Endodermal cell (in vitro differentiated cells): ENCODE measurements at regions not wholly inside any gene's neighbourhood (a gene's known extent, or its start where the extent isn't known, plus 50 kb on each side); places are given as distances from the start of the nearest gene placed in this dataset.

Experiments
- DNase-seq: peaks from one replicate; pipeline ENCODE4 v3.0.0-alpha.2; 2017
- H3K27ac ChIP-seq: 2 replicates; pipeline ENCODE4 v1.5.1; 2013; ENCODE audit warnings: mild to moderate bottlenecking, low read depth, low read length, moderate library complexity
- H3K27me3 ChIP-seq: 2 replicates; pipeline ENCODE4 v1.6.1; 2013; ENCODE audit warnings: mild to moderate bottlenecking, low read length, moderate library complexity; ENCODE audit not compliant: insufficient read depth, control insufficient read depth, poor library complexity, severe bottlenecking
- H3K36me3 ChIP-seq: 2 replicates; pipeline ENCODE4 v1.7.0; 2013; ENCODE audit warnings: mild to moderate bottlenecking, low read length, moderate library complexity; ENCODE audit not compliant: control insufficient read depth, insufficient read depth
- H3K4me1 ChIP-seq: one replicate; pipeline ENCODE4 v1.7.0; 2013; ENCODE audit warnings: low read length; ENCODE audit not compliant: control insufficient read depth, insufficient read depth
- H3K4me3 ChIP-seq: 2 replicates; pipeline ENCODE4 v1.5.1; 2013; ENCODE audit warnings: mild to moderate bottlenecking, low read length, moderate library complexity
- H3K9ac ChIP-seq: 2 replicates; pipeline ENCODE4 v1.6.1; 2013; ENCODE audit warnings: mild to moderate bottlenecking, low read length, moderate library complexity; ENCODE audit not compliant: poor library complexity, severe bottlenecking; ENCODE audit errors: extremely low read depth
- H3K9me3 ChIP-seq: 2 replicates; pipeline ENCODE4 v1.6.1; 2013; ENCODE audit warnings: mild to moderate bottlenecking, low read length, moderate library complexity; ENCODE audit not compliant: control insufficient read depth
- H3K27ac Mint-ChIP-seq: 2 replicates; pipeline ENCODE4 v1.8.0; 2020; ENCODE audit warnings: mixed read lengths
- H3K27me3 Mint-ChIP-seq: 2 replicates; pipeline ENCODE4 v1.8.0; 2021; ENCODE audit warnings: mild to moderate bottlenecking, mixed read lengths; ENCODE audit not compliant: insufficient read depth
- H3K36me3 Mint-ChIP-seq: 2 replicates; pipeline ENCODE4 v1.8.0; 2020; ENCODE audit warnings: low read depth, mixed read lengths
- H3K4me1 Mint-ChIP-seq: 2 replicates; pipeline ENCODE4 v1.8.0; 2020; ENCODE audit warnings: mixed read lengths
- H3K4me3 Mint-ChIP-seq: 2 replicates; pipeline ENCODE4 v1.8.0; 2020; ENCODE audit warnings: mild to moderate bottlenecking, moderate library complexity, mixed read lengths
- H3K9me3 Mint-ChIP-seq: 2 replicates; pipeline ENCODE4 v1.8.0; 2020; ENCODE audit warnings: mild to moderate bottlenecking, mixed read lengths
- WGBS, 2 experiments: methylation state at CpG; one replicate each; pipeline versions ENCODE4 v1.1.5 to v1.1.7; 2013; ENCODE audit warnings: missing lambda C conversion rate in 2 of 2, mixed read lengths in 1 of 2; ENCODE audit not compliant: insufficient coverage in 1 of 2, insufficient read length in 1 of 2; 5-methylcytosine and 5-hydroxymethylcytosine counted together
- TF ChIP-seq, protein P1 (sequence below): fragments of 200-600 bp; sonication (generic); conservative IDR thresholded peaks from 2 replicates; pipeline ENCODE4 v1.5.0; 2021; ENCODE audit warnings: antibody characterized with exemption, mild to moderate bottlenecking

DNA sequence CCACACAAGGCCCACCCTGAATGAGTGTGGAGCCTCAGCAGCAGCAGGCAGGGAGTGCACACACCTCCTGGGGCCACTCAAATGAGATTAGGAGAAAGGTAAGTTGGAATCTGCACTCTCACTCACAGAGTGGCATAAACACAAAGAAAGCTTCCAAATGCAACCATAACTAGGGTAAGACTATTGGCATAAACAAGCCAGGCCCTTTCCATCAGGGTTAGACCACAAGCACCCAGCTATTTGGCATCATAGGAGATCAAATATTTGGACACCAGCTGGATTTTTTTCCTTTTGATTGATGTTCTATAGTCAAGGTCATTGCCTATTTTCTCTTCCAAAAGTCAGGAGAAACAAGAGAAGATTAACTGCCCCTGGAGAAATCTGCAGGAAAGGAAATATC is 471.5 kb downstream of the TXNL1 start:
- peaks cover 14% of the 10 kb centered on the region for H3K4me1 ChIP-seq
- Mint-ChIP-seq H3K4me3 (no peak overlapping the region), H3K4me1 (peaks cover 18% of the 10 kb centered on the region), H3K27ac (no peak overlapping the region), H3K27me3 (no peaks in the 10 kb centered on the region), H3K36me3 (no peaks in the 10 kb centered on the region), H3K9me3 (peaks cover 5% of the 10 kb centered on the region)
- no peaks in the 10 kb centered on the region for H3K9me3 ChIP-seq
- TF ChIP-seq, protein P1, sequence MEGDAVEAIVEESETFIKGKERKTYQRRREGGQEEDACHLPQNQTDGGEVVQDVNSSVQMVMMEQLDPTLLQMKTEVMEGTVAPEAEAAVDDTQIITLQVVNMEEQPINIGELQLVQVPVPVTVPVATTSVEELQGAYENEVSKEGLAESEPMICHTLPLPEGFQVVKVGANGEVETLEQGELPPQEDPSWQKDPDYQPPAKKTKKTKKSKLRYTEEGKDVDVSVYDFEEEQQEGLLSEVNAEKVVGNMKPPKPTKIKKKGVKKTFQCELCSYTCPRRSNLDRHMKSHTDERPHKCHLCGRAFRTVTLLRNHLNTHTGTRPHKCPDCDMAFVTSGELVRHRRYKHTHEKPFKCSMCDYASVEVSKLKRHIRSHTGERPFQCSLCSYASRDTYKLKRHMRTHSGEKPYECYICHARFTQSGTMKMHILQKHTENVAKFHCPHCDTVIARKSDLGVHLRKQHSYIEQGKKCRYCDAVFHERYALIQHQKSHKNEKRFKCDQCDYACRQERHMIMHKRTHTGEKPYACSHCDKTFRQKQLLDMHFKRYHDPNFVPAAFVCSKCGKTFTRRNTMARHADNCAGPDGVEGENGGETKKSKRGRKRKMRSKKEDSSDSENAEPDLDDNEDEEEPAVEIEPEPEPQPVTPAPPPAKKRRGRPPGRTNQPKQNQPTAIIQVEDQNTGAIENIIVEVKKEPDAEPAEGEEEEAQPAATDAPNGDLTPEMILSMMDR, result no peak
- no peaks in the 10 kb centered on the region for H3K36me3 ChIP-seq
- no peak overlapping the region for H3K4me3 ChIP-seq
- H3K9ac ChIP-seq, result no peak overlapping the region
- H3K27me3 ChIP-seq, result no peaks in the 10 kb centered on the region
- no peak for DNase-seq
- H3K27ac ChIP-seq, result no peak overlapping the region

DNA sequence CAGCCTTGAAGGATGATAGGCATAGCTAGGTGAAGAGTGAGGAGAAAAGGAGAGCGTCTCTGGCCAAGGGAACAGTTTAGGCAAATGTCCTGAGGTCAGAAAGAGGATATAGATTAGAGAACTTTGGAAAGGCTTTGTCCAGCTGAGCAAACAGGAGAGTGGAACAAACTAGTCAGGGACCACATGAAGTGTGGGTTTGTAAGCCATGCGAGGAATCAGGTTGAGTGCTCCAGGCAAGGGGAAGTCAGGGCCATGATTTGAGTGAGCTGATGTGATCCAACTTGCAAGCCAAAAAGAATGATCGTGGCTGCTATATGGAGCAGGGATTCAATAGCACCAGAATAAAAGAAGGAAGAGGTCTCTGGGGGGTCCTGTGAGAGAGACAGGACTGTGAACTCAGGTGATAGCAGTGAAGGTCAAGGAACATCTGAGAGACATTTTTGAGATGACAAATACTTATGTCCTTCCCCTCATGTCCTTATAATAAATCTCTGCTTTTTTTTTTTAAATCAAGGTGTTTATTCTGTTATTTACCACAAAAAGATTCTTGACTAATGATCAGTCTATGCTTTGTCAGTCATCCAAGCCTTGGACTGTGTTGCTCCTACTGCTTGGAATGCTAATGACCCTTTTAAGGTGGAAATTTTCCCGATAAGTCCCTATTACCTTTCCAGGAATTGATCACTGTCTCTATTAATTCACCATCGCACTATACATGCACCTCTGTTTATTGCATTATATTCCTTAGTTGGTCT is 472.6 kb downstream of the TXNL1 start:
- WGBS, 2 experiments, result 76 to 83% methylated on average over 4 to 5 of the region's 5 CpGs
- Mint-ChIP-seq H3K27ac (no peak overlapping the region), H3K9me3 (peaks cover 5% of the 10 kb centered on the region), H3K4me1 (peaks cover 23% of the 10 kb centered on the region), H3K36me3 (no peaks in the 10 kb centered on the region), H3K27me3 (no peaks in the 10 kb centered on the region), H3K4me3 (no peak overlapping the region)
- no peak overlapping the region for H3K4me3 ChIP-seq
- H3K9ac ChIP-seq, result no peak overlapping the region
- no peaks in the 10 kb centered on the region for H3K9me3 ChIP-seq
- DNase-seq, result no peak
- TF ChIP-seq, protein P1, result no peak
- H3K27ac ChIP-seq, result no peak overlapping the region
- no peaks in the 10 kb centered on the region for H3K27me3 ChIP-seq
- H3K36me3 ChIP-seq, result no peaks in the 10 kb centered on the region
- peaks cover 19% of the 10 kb centered on the region for H3K4me1 ChIP-seq

DNA sequence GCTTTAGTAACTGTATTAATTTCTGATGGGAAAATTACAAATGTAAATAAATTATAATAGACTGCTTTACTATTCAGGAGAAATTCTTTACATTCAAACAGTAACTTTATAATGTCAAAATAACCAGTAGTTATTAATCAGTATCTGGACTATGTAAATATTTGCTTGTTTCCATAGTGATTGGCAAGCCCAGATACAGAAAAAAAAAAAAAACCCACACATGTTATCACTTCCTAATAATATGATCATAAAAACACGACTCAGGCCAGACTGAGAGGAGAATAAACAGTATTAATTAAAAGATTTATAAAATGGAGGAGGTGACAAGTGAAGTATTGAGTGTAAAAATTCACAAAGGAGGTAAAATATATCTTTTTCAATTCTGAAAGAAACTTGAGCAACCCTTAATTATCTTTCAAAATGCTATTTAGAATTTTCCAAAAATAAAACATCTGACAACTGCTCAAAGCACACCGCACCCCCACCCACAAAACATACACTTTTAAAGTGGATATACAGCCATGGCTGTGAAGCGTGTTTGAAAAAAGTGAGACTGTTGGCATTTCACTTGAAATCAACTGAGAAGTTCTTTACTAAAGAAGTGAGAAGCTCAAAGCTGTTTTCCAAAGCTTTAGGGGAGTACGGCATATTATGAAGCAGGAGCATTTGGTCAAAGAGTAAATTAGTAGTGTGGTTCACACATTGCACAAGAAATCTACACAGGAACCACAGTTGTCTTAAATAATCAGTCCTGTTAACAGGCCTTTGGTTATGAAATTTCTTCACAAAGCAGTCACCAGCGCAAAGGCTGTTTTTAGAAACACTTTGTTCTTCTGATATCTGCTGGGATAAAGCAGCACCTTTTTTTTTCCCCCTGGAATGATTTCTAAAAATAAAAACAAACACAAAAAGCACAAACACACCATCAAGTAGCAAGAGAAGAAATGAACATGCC is 475.8 kb downstream of the TXNL1 start:
- Mint-ChIP-seq H3K27ac (no peak overlapping the region), H3K4me1 (peaks cover 15% of the 10 kb centered on the region), H3K27me3 (no peaks in the 10 kb centered on the region), H3K9me3 (no peaks in the 10 kb centered on the region), H3K36me3 (no peaks in the 10 kb centered on the region), H3K4me3 (no peak overlapping the region)
- no peaks in the 10 kb centered on the region for H3K27me3 ChIP-seq
- no peaks in the 10 kb centered on the region for H3K9me3 ChIP-seq
- H3K27ac ChIP-seq, result no peak overlapping the region
- no peak overlapping the region for H3K4me3 ChIP-seq
- WGBS, 2 experiments, result 82 to 90% methylated on average over 2 to 4 of the region's 5 CpGs
- H3K9ac ChIP-seq, result no peak overlapping the region
- peaks cover 14% of the 10 kb centered on the region for H3K4me1 ChIP-seq
- no peak for DNase-seq
- H3K36me3 ChIP-seq, result no peaks in the 10 kb centered on the region
- TF ChIP-seq, protein P1, result no peak
